Liver (tissue), 3 donors: ENCODE measurements at regions not wholly inside any gene's neighbourhood (a gene's known extent, or its start where the extent isn't known, plus 50 kb on each side); places are given as distances from the start of the nearest gene placed in this dataset.

Experiments used
- CTCF ChIP-seq: fragments of 150-350 bp; IDR thresholded peaks from 2 replicates; pipeline ENCODE4 v1.5.1; 2017; ENCODE audit warnings: improper control_type of control experiment, low read depth, low read length; ENCODE audit not compliant: missing input control
- GABPA ChIP-seq, 2 donors: IDR thresholded peaks in 1 of 2; conservative IDR thresholded peaks in 1 of 2; 2 replicates each; pipeline ENCODE4 v1.6.1; 2016; ENCODE audit warnings: antibody characterized with exemption in 2 of 2, mild to moderate bottlenecking in 1 of 2, moderate library complexity in 1 of 2
- RXRA ChIP-seq, 2 donors: IDR thresholded peaks; 2 replicates each; pipeline ENCODE4 v1.6.1; 2017 to 2018; ENCODE audit warnings: antibody characterized with exemption in 2 of 2, mild to moderate bottlenecking in 1 of 2
- TAF1 ChIP-seq: conservative IDR thresholded peaks from 2 replicates; pipeline ENCODE4 v1.6.1; 2016; ENCODE audit warnings: antibody characterized with exemption, mild to moderate bottlenecking
- TF ChIP-seq, protein P1 (sequence below): IDR thresholded peaks from 2 replicates; pipeline ENCODE4 v1.6.1; 2016; ENCODE audit warnings: antibody characterized with exemption
- donor health status: healthy.
- donor health status: healthy.

- TF ChIP-seq CTCF = no peak
- TF ChIP-seq GABPA (IDR thresholded peaks at IDR 0.05 in 1 of 2, conservative IDR thresholded peaks at IDR 0.05 in 1 of 2) = no peak
- TF ChIP-seq, protein P1, sequence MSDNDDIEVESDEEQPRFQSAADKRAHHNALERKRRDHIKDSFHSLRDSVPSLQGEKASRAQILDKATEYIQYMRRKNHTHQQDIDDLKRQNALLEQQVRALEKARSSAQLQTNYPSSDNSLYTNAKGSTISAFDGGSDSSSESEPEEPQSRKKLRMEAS = no peak
- TF ChIP-seq TAF1 = no peak
- no peak for TF ChIP-seq RXRA (IDR thresholded peaks at IDR 0.05)
These were observed 900.2 kb upstream of the ACVR2A start for GRCh38 chr2:146944601-146945000.
